Suprapubic skin (tissue), 3 donors: ENCODE measurements at regions not wholly inside any gene's neighbourhood (a gene's known extent, or its start where the extent isn't known, plus 50 kb on each side); places are given as distances from the start of the nearest gene placed in this dataset.

Source experiments
- CTCF ChIP-seq, 2 donors: fragments of 200-600 bp in 1 of 2; fragments of 450-650 bp in 1 of 2; sonication (generic) in 1 of 2; IDR thresholded peaks; one replicate each; pipeline ENCODE4 v1.5.1; 2016 to 2019; ENCODE audit warnings: antibody characterized with exemption in 2 of 2, mild to moderate bottlenecking in 1 of 2, moderate library complexity in 1 of 2
- EP300 ChIP-seq: sonication (generic); formaldehyde crosslinking; IDR thresholded peaks from one replicate; pipeline ENCODE4 v1.6.1; 2017; ENCODE audit warnings: antibody characterized with exemption
- POLR2A ChIP-seq, 2 donors: fragments of 450-650 bp; IDR thresholded peaks; one replicate each; pipeline ENCODE4 v1.6.1; 2017; ENCODE audit warnings: antibody characterized with exemption in 2 of 2, mild to moderate bottlenecking in 2 of 2, moderate library complexity in 2 of 2

GRCh38 chr9:78122631-78123030 is 91.0 kb upstream of the GNAQ start:
- no peak for TF ChIP-seq CTCF (IDR thresholded peaks at IDR 0.05)
- no peak for TF ChIP-seq EP300
- TF ChIP-seq POLR2A (IDR thresholded peaks at IDR 0.05): no peak
